GM12872 (cell line): ENCODE measurements at regions not wholly inside any gene's neighbourhood (a gene's known extent, or its start where the extent isn't known, plus 50 kb on each side); places are given as distances from the start of the nearest gene placed in this dataset.

Experiments
- CTCF ChIP-seq: IDR thresholded peaks from 3 replicates; pipeline ENCODE4 v1.5.1; 2011; ENCODE audit warnings: low read depth, mild to moderate bottlenecking, low read length, moderate library complexity; ENCODE audit not compliant: insufficient read depth

GRCh38 chr2:146258071-146258470, 1586.8 kb upstream of the ACVR2A start:
- TF ChIP-seq CTCF: no peak

GRCh38 chr2:146252119-146252518, 1592.7 kb upstream of the ACVR2A start:
- TF ChIP-seq CTCF: no peak

- TF ChIP-seq CTCF: no peak
Measured at GRCh38 chr2:146251328-146251727, 1593.5 kb upstream of the ACVR2A start.

- no peak for TF ChIP-seq CTCF
Measured at GRCh38 chr2:146246736-146247523, 1597.9 kb upstream of the ACVR2A start.

- no peak for TF ChIP-seq CTCF
Measured at GRCh38 chr2:146246002-146246735, 1598.7 kb upstream of the ACVR2A start.

- no peak for TF ChIP-seq CTCF
Measured at GRCh38 chr2:146244830-146245229, 1600.0 kb upstream of the ACVR2A start.

GRCh38 chr2:146244131-146244530, 1600.7 kb upstream of the ACVR2A start:
- no peak for TF ChIP-seq CTCF
